Tibial nerve (tissue), 4 donors: ENCODE measurements at regions not wholly inside any gene's neighbourhood (a gene's known extent, or its start where the extent isn't known, plus 50 kb on each side); places are given as distances from the start of the nearest gene placed in this dataset.

Experiments
- EP300 ChIP-seq, 2 donors: sonication (generic); formaldehyde crosslinking; IDR thresholded peaks; one replicate each; pipeline ENCODE4 v1.6.1; 2017; ENCODE audit warnings: antibody characterized with exemption in 2 of 2, mild to moderate bottlenecking in 1 of 2
- POLR2A ChIP-seq, 2 donors: fragments of 450-650 bp; IDR thresholded peaks; one replicate each; pipeline ENCODE4 v1.6.1; 2017; ENCODE audit warnings: antibody characterized with exemption in 2 of 2, mild to moderate bottlenecking in 2 of 2, moderate library complexity in 2 of 2
- TF ChIP-seq, protein P1 (sequence below), 5 experiments: fragments of 200-600 bp in 3 of 5; fragments of 450-650 bp in 2 of 5; sonication (generic) in 3 of 5; IDR thresholded peaks; one replicate each; pipeline ENCODE4 v1.5.1; 2016 to 2019; ENCODE audit warnings: antibody characterized with exemption in 5 of 5, mild to moderate bottlenecking in 3 of 5, moderate library complexity in 2 of 5

DNA sequence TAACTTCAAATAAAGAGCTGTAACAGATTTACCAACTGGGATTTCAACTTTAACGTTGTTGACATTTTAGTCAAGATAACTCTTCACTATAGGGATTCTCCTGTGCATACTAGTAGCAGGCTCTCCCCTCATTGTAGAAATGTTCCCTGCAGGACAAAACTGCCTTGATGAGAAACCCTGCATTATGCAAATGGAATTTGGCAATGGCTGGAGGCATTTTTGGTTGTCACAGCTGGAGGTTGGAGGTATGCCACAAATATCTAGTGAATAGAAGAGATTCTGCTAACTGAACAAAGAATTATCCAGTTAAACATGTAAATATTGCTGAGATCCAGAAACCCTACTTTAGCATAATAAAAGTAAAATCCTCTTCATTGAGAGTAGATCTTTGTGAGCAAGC is 928.8 kb upstream of the ALCAM start:
- TF ChIP-seq, protein P1, sequence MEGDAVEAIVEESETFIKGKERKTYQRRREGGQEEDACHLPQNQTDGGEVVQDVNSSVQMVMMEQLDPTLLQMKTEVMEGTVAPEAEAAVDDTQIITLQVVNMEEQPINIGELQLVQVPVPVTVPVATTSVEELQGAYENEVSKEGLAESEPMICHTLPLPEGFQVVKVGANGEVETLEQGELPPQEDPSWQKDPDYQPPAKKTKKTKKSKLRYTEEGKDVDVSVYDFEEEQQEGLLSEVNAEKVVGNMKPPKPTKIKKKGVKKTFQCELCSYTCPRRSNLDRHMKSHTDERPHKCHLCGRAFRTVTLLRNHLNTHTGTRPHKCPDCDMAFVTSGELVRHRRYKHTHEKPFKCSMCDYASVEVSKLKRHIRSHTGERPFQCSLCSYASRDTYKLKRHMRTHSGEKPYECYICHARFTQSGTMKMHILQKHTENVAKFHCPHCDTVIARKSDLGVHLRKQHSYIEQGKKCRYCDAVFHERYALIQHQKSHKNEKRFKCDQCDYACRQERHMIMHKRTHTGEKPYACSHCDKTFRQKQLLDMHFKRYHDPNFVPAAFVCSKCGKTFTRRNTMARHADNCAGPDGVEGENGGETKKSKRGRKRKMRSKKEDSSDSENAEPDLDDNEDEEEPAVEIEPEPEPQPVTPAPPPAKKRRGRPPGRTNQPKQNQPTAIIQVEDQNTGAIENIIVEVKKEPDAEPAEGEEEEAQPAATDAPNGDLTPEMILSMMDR (IDR thresholded peaks at IDR 0.05) = no peak
- no peak for TF ChIP-seq EP300 (IDR thresholded peaks at IDR 0.05)
- TF ChIP-seq POLR2A (IDR thresholded peaks at IDR 0.05) = no peak
